ENCODE measurements at regions not wholly inside any gene's neighbourhood (a gene's known extent, or its start where the extent isn't known, plus 50 kb on each side); places are given as distances from the start of the nearest gene placed in this dataset.
"Not testable (repeated sequence)": the region's sequence is repeated elsewhere in the genome, so short reads cannot be mapped to it uniquely, and the experiment has no call there.

GRCh38 chr19:5290336-5291262 lies 50.0 kb downstream of the PTPRS start:
- no peak for DNase-seq

GRCh38 chr19:5289060-5289990 lies 51.3 kb downstream of the PTPRS start:
- DNase-seq = no peak

- DNase-seq = no peak
These were observed 52.3 kb downstream of the PTPRS start for GRCh38 chr19:5288347-5288739.

GRCh38 chr19:5287066-5287465 lies 53.5 kb downstream of the PTPRS start:
- no peak for DNase-seq

GRCh38 chr19:5286465-5287029 lies 54.1 kb downstream of the PTPRS start:
- DNase-seq = no peak

GRCh38 chr19:5285955-5286354 lies 54.7 kb downstream of the PTPRS start:
- DNase-seq = no peak

- DNase-seq = no peak
These were observed 55.3 kb downstream of the PTPRS start for GRCh38 chr19:5285311-5285710.

- DNase-seq = no peak
These were observed 57.7 kb downstream of the PTPRS start for GRCh38 chr19:5282901-5283300.

GRCh38 chr19:5281588-5281987 lies 59.0 kb downstream of the PTPRS start:
- DNase-seq = no peak

- DNase-seq = not testable (repeated sequence)
These were observed 64.9 kb downstream of the PTPRS start for GRCh38 chr19:5275668-5276067.

GRCh38 chr19:5273782-5274181 lies 66.8 kb downstream of the PTPRS start:
- no peak for DNase-seq

GRCh38 chr19:5271145-5271544 lies 69.5 kb downstream of the PTPRS start:
- no peak for DNase-seq

- DNase-seq = no peak
These were observed 70.7 kb downstream of the PTPRS start for GRCh38 chr19:5269926-5270325.

GRCh38 chr19:5269279-5269678 lies 71.3 kb downstream of the PTPRS start:
- no peak for DNase-seq

- DNase-seq = no peak
These were observed 71.8 kb downstream of the PTPRS start for GRCh38 chr19:5268801-5269200.

- DNase-seq = no peak
These were observed 75.4 kb downstream of the PTPRS start for GRCh38 chr19:5265260-5265659.

GRCh38 chr19:5264453-5264852 lies 76.2 kb downstream of the PTPRS start:
- DNase-seq = no peak

GRCh38 chr19:5263615-5264014 lies 77.0 kb downstream of the PTPRS start:
- DNase-seq = no peak

GRCh38 chr19:5262721-5263120 lies 77.9 kb downstream of the PTPRS start:
- no peak for DNase-seq

GRCh38 chr19:5261156-5261890 lies 79.3 kb downstream of the PTPRS start:
- DNase-seq = no peak

GRCh38 chr19:5260381-5260967 lies 80.1 kb downstream of the PTPRS start:
- no peak for DNase-seq

GRCh38 chr19:5259750-5260149 lies 80.9 kb downstream of the PTPRS start:
- DNase-seq = no peak
